Neural cell (in vitro differentiated cells): ENCODE measurements at regions not wholly inside any gene's neighbourhood (a gene's known extent, or its start where the extent isn't known, plus 50 kb on each side); places are given as distances from the start of the nearest gene placed in this dataset.

Experiments
- CTCF ChIP-seq: fragments of 450-650 bp; IDR thresholded peaks from 2 replicates; pipeline ENCODE4 v1.5.1; 2014; ENCODE audit warnings: antibody characterized with exemption, mild to moderate bottlenecking, moderate library complexity; ENCODE audit not compliant: poor library complexity, severe bottlenecking
- EZH2 ChIP-seq: fragments of 200-600, 300-800 bp; shearing (Covaris generic), sonication (generic); IDR thresholded peaks from 2 replicates; pipeline ENCODE4 v1.6.1; 2014; ENCODE audit warnings: antibody characterized with exemption, low read length, borderline replicate concordance, mild to moderate bottlenecking; ENCODE audit not compliant: insufficient read depth, poor library complexity, severe bottlenecking
- MXI1 ChIP-seq: fragments of 450-650 bp; conservative IDR thresholded peaks from 2 replicates; pipeline ENCODE4 v1.6.1; 2014; ENCODE audit warnings: antibody characterized with exemption, mild to moderate bottlenecking; ENCODE audit not compliant: poor library complexity, severe bottlenecking
- POLR2AphosphoS5 ChIP-seq: IDR thresholded peaks from 2 replicates; pipeline ENCODE4 v1.6.1; 2012
- RAD21 ChIP-seq: fragments of 450-650 bp; conservative IDR thresholded peaks from 2 replicates; pipeline ENCODE4 v1.6.1; 2014; ENCODE audit warnings: antibody characterized with exemption, mild to moderate bottlenecking, moderate library complexity
- SMC3 ChIP-seq: fragments of 450-650 bp; conservative IDR thresholded peaks from 2 replicates; pipeline ENCODE4 v1.6.1; 2014; ENCODE audit warnings: antibody characterized with exemption, mild to moderate bottlenecking, moderate library complexity; ENCODE audit not compliant: poor library complexity
- TAF1 ChIP-seq: IDR thresholded peaks from 2 replicates; pipeline ENCODE4 v1.6.1; 2012; ENCODE audit warnings: low read depth

DNA sequence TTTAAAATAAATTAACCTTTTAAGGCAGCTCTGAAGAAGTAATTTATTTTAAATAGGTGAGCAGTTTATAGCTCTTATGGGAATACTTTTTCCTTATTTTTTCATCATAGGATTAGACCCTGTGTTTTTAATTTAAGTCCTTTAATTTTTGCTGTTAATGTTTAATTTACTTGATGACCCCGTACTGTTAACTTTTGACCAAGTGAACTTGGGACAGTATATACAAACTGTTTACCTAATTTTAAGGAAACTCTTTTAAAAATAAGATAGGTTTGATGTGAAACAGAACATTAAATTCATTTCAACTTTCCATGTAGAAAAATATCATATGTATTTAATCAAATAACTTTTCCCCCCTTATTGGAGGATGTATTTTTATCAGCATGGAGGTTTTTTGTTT, 74.4 kb downstream of the KCNRG start:
- no peak for TF ChIP-seq CTCF
- no peak for TF ChIP-seq EZH2
- TF ChIP-seq TAF1 = no peak
- no peak for TF ChIP-seq POLR2AphosphoS5
- no peak for TF ChIP-seq SMC3
- TF ChIP-seq RAD21 = no peak
- no peak for TF ChIP-seq MXI1
